ENCODE measurements at regions not wholly inside any gene's neighbourhood (a gene's known extent, or its start where the extent isn't known, plus 50 kb on each side); places are given as distances from the start of the nearest gene placed in this dataset.

GRCh38 chr6:150723857-150724256 lies 124.2 kb downstream of the PLEKHG1 start:
- Histone ChIP-seq H3K27me3 (ENCODE audit: control insufficient read depth in 1 of 2, insufficient read depth in 2 of 2, low read length in 2 of 2) (no peaks in the 10 kb centered on the region), H3K9me3 (ENCODE audit: low read length) (no peaks in the 10 kb centered on the region), H3K27ac (ENCODE audit: extremely low read length, insufficient read depth, low read length) (no peak overlapping the region), H4K20me1 (ENCODE audit: insufficient read depth, low read length) (no peaks in the 10 kb centered on the region), H3K4me2 (ENCODE audit: low read depth, low read length) (no peak overlapping the region), H3K79me2 (ENCODE audit: insufficient read depth, low read length) (no peaks in the 10 kb centered on the region), H3K4me3 (replicated peaks in 1 of 3; ENCODE audit: insufficient read depth in 1 of 3, low read depth in 2 of 3, low read length in 3 of 3) (no peak overlapping the region), H2AFZ (ENCODE audit: low read length) (no peak overlapping the region), H3K4me1 (ENCODE audit: insufficient read depth, low read length) (no peaks in the 10 kb centered on the region), H3K9ac (ENCODE audit: insufficient read depth, low read depth, low read length) (no peak overlapping the region), H3K36me3 (replicated peaks in 1 of 2; ENCODE audit: control insufficient read depth in 1 of 2, insufficient read depth in 2 of 2, low read length in 2 of 2) (no peaks in the 10 kb centered on the region)
- intact Hi-C loops (cut with micrococcal nuclease; ENCODE audit: unreplicated experiment) = no loop called here
- WGBS (ENCODE audit: low lambda C conversion rate) = 53% methylated on average over 2 of the region's 2 CpGs
- no TSS peak for BruUV-seq (replicated peaks)
- ATAC-seq (no peak), FAIRE-seq (no peak), DNase-seq (ENCODE audit: low spot score) (no peak)
- in situ Hi-C loops (cut with HindIII; ENCODE audit: extremely low pct_ligation_motif_present, low pct_unique_long_range_greater_than_20kb) = no loop called here
- ChIA-PET POLR2A (no interaction called here), CTCF (ENCODE audit: low intra/inter-chr PET ratio, low total read pairs) (no interaction called here)
- TF ChIP-seq PRMT3 (CRISPR knock-in tag; IDR thresholded peaks at IDR 0.05; ENCODE audit: borderline replicate concordance, low read depth) (no peak), JDP2 (CRISPR knock-in tag; IDR thresholded peaks at IDR 0.05; ENCODE audit: borderline replicate concordance) (no peak), NFRKB (IDR thresholded peaks at IDR 0.05) (no peak), MBNL3 (CRISPR knock-in tag; conservative IDR thresholded peaks at IDR 0.05) (no peak), SP4 (CRISPR knock-in tag; IDR thresholded peaks at IDR 0.05) (no peak), ZNF430 (CRISPR knock-in tag; IDR thresholded peaks at IDR 0.05) (no peak), TFDP1 (CRISPR knock-in tag; IDR thresholded peaks at IDR 0.05; ENCODE audit: borderline replicate concordance) (no peak), ZNF496 (CRISPR knock-in tag; IDR thresholded peaks at IDR 0.05; ENCODE audit: insufficient replicate concordance) (no peak), ZNF282 (IDR thresholded peaks at IDR 0.05; ENCODE audit: partially characterized antibody) (no peak), MYC (CRISPR knock-in tag; IDR thresholded peaks at IDR 0.05; ENCODE audit: borderline replicate concordance) (no peak), HNRNPK (IDR thresholded peaks at IDR 0.05; ENCODE audit: low read depth, low read length, poor library complexity, severe bottlenecking) (no peak), CBX1 (IDR thresholded peaks at IDR 0.05; ENCODE audit: low read depth) (no peak), ZNF10 (CRISPR knock-in tag; IDR thresholded peaks at IDR 0.05; ENCODE audit: borderline replicate concordance, low read depth) (no peak), FOXC1 (CRISPR knock-in tag; IDR thresholded peaks at IDR 0.05; ENCODE audit: borderline replicate concordance) (no peak), ZFYVE20 (CRISPR knock-in tag; IDR thresholded peaks at IDR 0.05; ENCODE audit: borderline replicate concordance, low read depth) (no peak), CBX2 (IDR thresholded peaks at IDR 0.05; ENCODE audit: low read depth, low read length) (no peak), CBX2 (CRISPR knock-in tag; IDR thresholded peaks at IDR 0.05; ENCODE audit: low read depth) (no peak), REXO4 (CRISPR knock-in tag; IDR thresholded peaks at IDR 0.05; ENCODE audit: borderline replicate concordance) (no peak), MAFF (IDR thresholded peaks at IDR 0.05; ENCODE audit: low read depth, low read length) (no peak)

All from HepG2 (cell line).